Gastroesophageal sphincter (tissue), 3 donors: ENCODE measurements at regions not wholly inside any gene's neighbourhood (a gene's known extent, or its start where the extent isn't known, plus 50 kb on each side); places are given as distances from the start of the nearest gene placed in this dataset.

ENCODE experiments used
- EP300 ChIP-seq: sonication (generic); formaldehyde crosslinking; IDR thresholded peaks from one replicate; pipeline ENCODE4 v1.6.1; 2017; ENCODE audit warnings: antibody characterized with exemption, mild to moderate bottlenecking
- POLR2A ChIP-seq, 2 donors: fragments of 450-650 bp; IDR thresholded peaks; one replicate each; pipeline ENCODE4 v1.6.1; 2017; ENCODE audit warnings: antibody characterized with exemption in 2 of 2, mild to moderate bottlenecking in 2 of 2, moderate library complexity in 1 of 2
- POLR2AphosphoS5 ChIP-seq: sonication (generic); formaldehyde crosslinking; IDR thresholded peaks from one replicate; pipeline ENCODE4 v1.6.1; 2017; ENCODE audit warnings: antibody characterized with exemption
- TF ChIP-seq, protein P1 (sequence below), 4 experiments: fragments of 200-600 bp in 2 of 4; fragments of 450-650 bp in 2 of 4; sonication (generic) in 1 of 4; IDR thresholded peaks; one replicate each; pipeline ENCODE4 v1.5.1; 2017 to 2019; ENCODE audit warnings: antibody characterized with exemption in 4 of 4, mild to moderate bottlenecking in 2 of 4, moderate library complexity in 2 of 4

DNA sequence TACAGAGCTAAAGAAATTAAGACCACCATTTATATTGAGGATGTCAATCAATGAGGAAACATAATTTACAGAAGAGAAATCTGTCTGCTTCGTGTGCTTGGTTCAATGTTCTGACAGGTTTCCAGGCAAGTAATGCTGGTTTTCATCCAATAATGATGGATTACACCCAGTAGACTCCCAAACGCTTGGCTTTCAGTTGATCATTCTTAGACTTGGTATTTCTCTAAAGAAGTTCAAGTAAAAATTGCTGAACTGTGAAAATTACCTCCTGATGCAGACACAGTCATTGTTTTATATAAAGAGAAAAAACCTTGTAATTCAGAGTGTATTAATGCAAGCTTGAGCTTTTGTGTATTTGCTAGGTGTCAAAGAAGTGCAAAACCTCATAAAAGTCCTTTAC, 85.0 kb downstream of the VCX3A start:
- no peak for TF ChIP-seq POLR2AphosphoS5
- TF ChIP-seq EP300, result no peak
- TF ChIP-seq, protein P1, sequence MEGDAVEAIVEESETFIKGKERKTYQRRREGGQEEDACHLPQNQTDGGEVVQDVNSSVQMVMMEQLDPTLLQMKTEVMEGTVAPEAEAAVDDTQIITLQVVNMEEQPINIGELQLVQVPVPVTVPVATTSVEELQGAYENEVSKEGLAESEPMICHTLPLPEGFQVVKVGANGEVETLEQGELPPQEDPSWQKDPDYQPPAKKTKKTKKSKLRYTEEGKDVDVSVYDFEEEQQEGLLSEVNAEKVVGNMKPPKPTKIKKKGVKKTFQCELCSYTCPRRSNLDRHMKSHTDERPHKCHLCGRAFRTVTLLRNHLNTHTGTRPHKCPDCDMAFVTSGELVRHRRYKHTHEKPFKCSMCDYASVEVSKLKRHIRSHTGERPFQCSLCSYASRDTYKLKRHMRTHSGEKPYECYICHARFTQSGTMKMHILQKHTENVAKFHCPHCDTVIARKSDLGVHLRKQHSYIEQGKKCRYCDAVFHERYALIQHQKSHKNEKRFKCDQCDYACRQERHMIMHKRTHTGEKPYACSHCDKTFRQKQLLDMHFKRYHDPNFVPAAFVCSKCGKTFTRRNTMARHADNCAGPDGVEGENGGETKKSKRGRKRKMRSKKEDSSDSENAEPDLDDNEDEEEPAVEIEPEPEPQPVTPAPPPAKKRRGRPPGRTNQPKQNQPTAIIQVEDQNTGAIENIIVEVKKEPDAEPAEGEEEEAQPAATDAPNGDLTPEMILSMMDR (IDR thresholded peaks at IDR 0.05), result no peak
- TF ChIP-seq POLR2A (IDR thresholded peaks at IDR 0.05), result no peak
